ENCODE measurements at regions not wholly inside any gene's neighbourhood (a gene's known extent, or its start where the extent isn't known, plus 50 kb on each side); places are given as distances from the start of the nearest gene placed in this dataset.
A peak's percentile ranks its signal among the peaks of the same experiment; 100 is the strongest.
"Not testable (repeated sequence)": the region's sequence is repeated elsewhere in the genome, so short reads cannot be mapped to it uniquely, and the experiment has no call there.

DNA sequence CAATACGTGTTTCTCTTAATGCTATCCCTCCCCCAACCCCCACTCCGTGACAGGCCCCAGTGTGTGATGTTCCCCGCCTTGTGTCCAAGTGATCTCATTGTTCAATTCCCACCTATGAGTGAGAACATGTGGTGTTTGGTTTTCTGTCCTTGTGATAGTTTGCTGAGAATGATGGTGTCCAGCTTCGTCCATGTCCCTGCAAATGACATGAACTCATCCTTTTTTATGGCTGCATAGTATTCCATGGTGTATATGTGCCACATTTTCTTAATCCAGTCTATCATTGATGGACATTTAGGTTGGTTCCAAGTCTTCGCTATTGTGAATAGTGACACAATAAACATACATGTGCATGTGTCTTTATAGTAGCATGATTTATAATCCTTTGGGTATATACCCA is 52.5 kb downstream of the KIAA0408 start:
- H3K9me3 ChIP-seq; H3K36me3 ChIP-seq (ENCODE audit: insufficient read depth in 1 of 2, low read depth in 1 of 2); ATAC-seq; H3K27me3 ChIP-seq (ENCODE audit: insufficient read depth in 3 of 3, low read length in 2 of 3); H3K27ac ChIP-seq; DNase-seq; H3K4me1 ChIP-seq; H3K4me3 ChIP-seq; intact Hi-C loops (cut with DNase I): not testable (repeated sequence)
- WGBS, 3 donors: 94 to 96% (median 96%) methylated on average over 5 of the region's 5 CpGs

DNA sequence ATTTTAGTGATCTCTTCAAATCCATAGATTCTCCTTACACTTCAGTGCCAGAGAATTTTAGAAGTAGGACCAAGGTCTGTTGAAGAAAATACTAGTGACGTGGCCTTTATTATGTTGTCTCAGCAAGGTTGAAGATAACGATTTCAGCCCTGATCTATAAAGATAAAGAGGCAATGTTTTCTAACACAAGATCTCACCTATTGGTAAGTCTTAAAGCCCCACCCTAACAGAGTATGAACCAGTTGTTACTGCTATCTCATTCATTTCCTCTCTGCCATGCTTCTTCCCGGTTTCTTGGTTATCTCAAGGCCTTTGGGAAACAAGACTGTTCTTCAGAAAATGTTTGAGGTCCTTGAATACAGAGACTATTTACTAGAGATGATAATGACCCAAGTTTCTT is 53.1 kb downstream of the KIAA0408 start:
- Histone ChIP-seq H3K4me1 (no peaks in the 10 kb centered on the region), H3K36me3 (ENCODE audit: insufficient read depth in 1 of 2, low read depth in 1 of 2) (no peaks in the 10 kb centered on the region), H3K9me3 (peaks cover 5% of the 10 kb centered on the region), H3K27ac (no peak overlapping the region), H3K4me3 (no peak overlapping the region), H3K27me3 (ENCODE audit: insufficient read depth in 3 of 3, low read length in 2 of 3) (no peaks in the 10 kb centered on the region)
- no peak for DNase-seq
- TF ChIP-seq, protein P1, sequence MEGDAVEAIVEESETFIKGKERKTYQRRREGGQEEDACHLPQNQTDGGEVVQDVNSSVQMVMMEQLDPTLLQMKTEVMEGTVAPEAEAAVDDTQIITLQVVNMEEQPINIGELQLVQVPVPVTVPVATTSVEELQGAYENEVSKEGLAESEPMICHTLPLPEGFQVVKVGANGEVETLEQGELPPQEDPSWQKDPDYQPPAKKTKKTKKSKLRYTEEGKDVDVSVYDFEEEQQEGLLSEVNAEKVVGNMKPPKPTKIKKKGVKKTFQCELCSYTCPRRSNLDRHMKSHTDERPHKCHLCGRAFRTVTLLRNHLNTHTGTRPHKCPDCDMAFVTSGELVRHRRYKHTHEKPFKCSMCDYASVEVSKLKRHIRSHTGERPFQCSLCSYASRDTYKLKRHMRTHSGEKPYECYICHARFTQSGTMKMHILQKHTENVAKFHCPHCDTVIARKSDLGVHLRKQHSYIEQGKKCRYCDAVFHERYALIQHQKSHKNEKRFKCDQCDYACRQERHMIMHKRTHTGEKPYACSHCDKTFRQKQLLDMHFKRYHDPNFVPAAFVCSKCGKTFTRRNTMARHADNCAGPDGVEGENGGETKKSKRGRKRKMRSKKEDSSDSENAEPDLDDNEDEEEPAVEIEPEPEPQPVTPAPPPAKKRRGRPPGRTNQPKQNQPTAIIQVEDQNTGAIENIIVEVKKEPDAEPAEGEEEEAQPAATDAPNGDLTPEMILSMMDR (IDR thresholded peaks at IDR 0.05): no peak
- 91 to 96% (median 92%) methylated on average over 3 of the region's 3 CpGs for WGBS, 3 donors
- ATAC-seq: no peak
- intact Hi-C loops (cut with DNase I): no loop called here

DNA sequence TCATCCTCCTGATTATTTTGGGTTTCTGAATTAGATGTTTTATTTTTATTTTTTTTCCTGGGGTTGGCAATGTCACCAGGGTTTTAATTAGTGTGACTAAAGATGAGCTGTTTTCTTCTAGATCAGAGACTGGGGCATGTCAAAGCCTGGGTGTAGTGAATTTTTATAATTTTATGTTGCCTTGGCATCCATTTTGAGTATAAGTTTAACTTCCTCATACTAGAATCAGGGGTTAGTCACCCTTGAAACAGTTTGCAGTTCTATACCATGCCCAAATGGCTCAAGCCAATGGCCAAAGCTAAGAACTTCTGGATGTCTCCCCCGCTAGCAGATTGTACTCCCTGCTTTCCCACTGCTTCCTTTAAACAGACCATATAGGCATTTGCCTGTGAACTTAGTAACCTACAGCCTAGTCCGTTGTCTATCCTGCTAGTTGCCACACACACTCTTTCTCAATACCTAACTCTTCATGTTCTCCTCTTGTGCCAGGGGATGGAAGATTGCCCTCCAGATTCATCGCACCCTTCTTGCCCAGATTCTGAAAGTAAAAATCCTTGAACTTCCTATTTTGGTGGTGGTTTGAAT is 54.5 kb downstream of the KIAA0408 start:
- no peaks in the 10 kb centered on the region for H3K27me3 ChIP-seq (ENCODE audit: insufficient read depth in 3 of 3, low read length in 2 of 3)
- no peak overlapping the region for H3K27ac ChIP-seq
- peaks cover 5% of the 10 kb centered on the region for H3K9me3 ChIP-seq
- no peak for ATAC-seq
- TF ChIP-seq, protein P1 (IDR thresholded peaks at IDR 0.05): no peak
- H3K4me1 ChIP-seq: no peaks in the 10 kb centered on the region
- DNase-seq: no peak
- no peak overlapping the region for H3K4me3 ChIP-seq
- WGBS, 3 donors: 48 to 49% (median 49%) methylated on average over 3 of the region's 3 CpGs
- H3K36me3 ChIP-seq (ENCODE audit: insufficient read depth in 1 of 2, low read depth in 1 of 2): no peaks in the 10 kb centered on the region
- intact Hi-C loops (cut with DNase I): no loop called here

DNA sequence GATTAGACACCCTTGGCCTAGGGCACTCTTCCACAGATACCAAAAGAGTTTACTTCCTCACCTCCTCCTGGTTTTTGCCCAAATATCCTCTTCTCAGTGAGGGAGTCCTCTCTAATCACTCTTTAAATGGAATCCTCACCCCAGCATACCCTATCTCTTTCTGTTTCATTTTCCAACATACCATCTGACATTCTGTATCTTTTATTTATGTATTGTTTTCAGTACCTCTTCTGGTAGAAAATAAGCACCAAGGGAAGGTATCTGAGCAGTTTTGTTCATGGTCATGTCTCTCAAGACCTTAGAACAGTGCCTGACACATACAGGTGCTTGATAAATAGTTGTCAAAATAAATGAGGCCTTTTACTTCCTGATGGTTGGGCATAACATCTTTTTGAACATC is 55.1 kb downstream of the KIAA0408 start:
- DNase-seq (no peak), ATAC-seq (no peak)
- no peaks in the 10 kb centered on the region for H3K36me3 ChIP-seq (ENCODE audit: insufficient read depth in 1 of 2, low read depth in 1 of 2)
- H3K27me3 ChIP-seq (ENCODE audit: insufficient read depth in 3 of 3, low read length in 2 of 3): no peaks in the 10 kb centered on the region
- H3K4me3 ChIP-seq: no peak overlapping the region
- intact Hi-C loops (cut with DNase I): no loop called here
- TF ChIP-seq, protein P1 (IDR thresholded peaks at IDR 0.05): no peak
- H3K27ac ChIP-seq: peak overlapping the region; percentile 2
- no peaks in the 10 kb centered on the region for H3K4me1 ChIP-seq
- peaks cover 5% of the 10 kb centered on the region for H3K9me3 ChIP-seq

DNA sequence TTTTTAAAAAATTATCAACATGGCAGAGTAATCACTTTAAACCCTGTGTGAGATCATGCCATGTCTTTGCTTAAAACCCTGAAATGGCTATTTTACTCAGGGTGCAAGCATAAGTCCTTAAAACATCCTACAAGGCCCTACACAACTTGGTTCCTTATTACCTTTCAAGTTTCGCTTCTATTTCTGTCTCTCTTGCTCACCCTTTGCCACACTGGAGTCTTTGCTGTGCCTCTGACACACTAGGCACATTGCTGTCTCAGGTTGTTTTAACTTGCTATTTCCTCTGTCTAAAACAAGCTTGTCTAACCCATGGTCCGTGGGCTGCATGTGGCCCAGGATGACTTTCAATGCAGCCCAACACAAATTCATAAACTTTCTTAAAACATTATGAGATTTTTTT is 55.6 kb downstream of the KIAA0408 start:
- peak in 3 of 4 donors; percentile 61 to 75 (median 67) for ATAC-seq
- 51 to 88% (median 70%) methylated on average over 2 of the region's 2 CpGs for WGBS, 3 donors
- TF ChIP-seq, protein P1 (IDR thresholded peaks at IDR 0.05): no peak
- Histone ChIP-seq H3K4me1 (no peaks in the 10 kb centered on the region), H3K4me3 (no peak overlapping the region), H3K36me3 (ENCODE audit: insufficient read depth in 1 of 2, low read depth in 1 of 2) (no peaks in the 10 kb centered on the region), H3K9me3 (peaks cover 5% of the 10 kb centered on the region), H3K27ac (peak overlapping the region; percentile 2), H3K27me3 (ENCODE audit: insufficient read depth in 3 of 3, low read length in 2 of 3) (no peaks in the 10 kb centered on the region)
- no peak for DNase-seq
- intact Hi-C loops (cut with DNase I): no loop called here

Data from psoas muscle (tissue), 7 donors.